Muscle of back (tissue), 3 donors: ENCODE measurements at regions not wholly inside any gene's neighbourhood (a gene's known extent, or its start where the extent isn't known, plus 50 kb on each side); places are given as distances from the start of the nearest gene placed in this dataset.
"Not testable (repeated sequence)": the region's sequence is repeated elsewhere in the genome, so short reads cannot be mapped to it uniquely, and the experiment has no call there.

Experiments
- DNase-seq, 3 donors: peaks; one replicate each; pipeline versions ENCODE4 v3.0.0 to v3.0.0-alpha.2; 2013

DNA sequence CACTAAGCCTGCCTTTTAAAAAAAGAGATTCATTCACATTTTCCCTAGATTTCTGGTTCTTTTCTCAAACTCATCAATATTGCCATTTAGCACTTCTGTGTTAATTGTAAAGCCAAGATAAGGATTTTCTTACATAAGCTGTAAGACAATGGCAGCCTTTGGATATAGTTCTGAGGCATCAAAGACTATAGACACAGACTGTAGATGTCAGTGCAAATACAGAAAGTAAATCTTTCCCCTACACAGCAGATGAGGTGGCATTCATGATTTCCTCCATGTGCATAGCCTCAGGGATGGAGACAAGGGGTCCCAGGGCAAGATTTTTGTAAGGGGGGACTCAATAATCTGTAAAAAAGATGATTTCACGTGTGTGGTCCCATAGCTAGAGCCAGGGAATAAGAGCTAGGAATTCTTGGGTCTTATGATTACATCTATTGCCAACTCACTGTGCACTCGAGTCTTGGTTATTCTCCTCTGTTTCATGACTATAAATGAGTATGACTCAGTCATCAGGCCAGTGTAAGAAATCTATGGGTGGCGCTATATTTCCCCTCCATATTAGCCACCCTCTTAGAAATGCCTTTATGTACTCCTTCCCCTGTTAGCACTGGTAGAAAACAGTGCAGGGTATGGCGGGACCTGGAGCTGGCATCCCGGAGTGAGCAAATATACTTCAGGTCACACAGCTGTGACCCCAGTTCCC, 207.5 kb downstream of the EXOC5 start:
- DNase-seq, result no peak

DNA sequence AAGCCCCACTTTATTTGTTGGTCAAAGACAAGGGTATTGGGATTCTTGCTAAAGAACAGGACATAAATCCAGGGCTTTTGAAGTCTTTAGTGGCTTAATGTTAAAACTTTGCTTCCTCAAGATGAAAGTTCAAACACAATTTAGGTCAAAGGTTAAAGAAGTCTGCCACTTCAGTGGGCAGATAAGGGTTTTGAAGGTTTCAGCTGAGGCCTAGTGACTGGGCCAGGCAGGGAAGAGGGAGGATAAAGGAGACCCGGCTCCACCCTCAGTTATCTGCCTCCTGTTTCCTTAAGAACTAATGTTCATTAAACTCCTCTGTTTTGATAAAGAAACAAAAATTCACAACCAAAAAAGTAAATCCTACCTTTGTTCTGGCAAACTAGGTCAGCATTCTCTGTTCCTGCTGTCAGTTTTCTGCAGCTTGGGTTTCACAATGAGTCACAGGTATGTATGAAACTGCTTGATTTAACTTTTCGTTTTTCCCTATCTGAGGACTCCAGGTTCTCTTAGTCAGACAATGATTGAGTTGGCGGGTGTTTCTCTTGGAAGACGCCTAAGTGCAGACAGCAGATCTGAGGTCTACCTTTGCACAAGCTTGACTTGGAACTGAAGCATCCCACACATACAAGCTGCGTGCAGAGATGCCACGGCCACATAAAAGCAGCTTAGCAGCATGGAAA, 208.3 kb downstream of the EXOC5 start:
- DNase-seq, result no peak

DNA sequence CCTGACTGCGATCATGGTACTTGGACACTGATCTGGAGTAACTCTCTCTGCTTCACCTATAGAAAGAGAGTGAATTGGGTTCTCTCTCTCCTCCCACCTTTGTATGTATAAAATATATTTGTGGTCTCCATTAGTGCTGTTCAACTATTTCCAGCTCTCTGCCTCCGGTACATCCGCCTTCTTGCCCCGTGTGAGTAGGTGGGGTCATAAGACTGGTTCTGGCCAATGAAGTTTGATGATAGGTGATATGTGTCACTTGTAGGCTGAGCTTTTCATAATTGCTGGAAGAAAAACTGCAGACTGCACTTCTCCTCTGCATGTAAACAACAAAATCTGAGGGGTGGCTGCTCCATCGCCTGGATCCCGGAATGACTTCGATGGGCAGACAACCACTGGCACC, 210.4 kb downstream of the EXOC5 start:
- no peak for DNase-seq

DNA sequence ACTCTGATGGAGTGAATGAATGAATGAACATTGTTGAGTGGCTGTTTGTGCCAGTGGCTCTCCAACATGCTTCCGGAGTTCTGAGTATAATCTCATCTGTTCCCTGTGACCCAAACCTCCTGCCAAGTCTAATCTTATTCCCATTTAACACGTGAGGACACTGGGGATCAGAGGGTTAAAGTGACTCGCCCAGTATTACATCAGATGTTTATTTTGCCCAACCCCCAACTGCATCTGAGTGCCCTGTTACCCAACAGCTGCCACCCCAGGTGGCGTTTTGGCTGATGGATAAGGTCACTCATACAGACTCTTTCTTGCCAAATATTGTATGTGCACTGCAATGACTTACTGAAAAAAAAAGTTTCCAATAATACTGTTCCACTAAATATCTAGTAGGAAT, 210.9 kb downstream of the EXOC5 start:
- peak; percentile 12 to 43 (median 41) for DNase-seq

DNA sequence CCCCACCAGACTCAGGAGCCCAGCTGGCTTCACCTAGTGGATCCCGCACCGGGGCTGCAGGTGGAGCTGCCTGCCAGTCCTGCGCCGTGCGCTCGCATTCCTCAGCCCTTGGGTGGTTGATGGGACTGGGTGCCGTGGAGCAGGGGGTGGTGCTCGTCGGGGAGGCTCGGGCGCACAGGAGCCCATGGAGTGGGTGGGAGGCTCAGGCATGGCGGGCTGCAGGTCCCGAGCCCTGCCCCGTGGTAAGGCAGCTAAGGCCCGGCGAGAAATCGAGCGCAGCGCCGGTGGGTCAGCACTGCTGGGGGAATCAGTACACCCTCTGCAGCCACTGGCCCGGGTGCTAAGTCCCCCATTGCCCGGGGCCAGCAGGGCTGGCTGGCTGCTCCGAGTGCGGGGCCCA, 212.2 kb downstream of the EXOC5 start:
- DNase-seq, result not testable (repeated sequence)

DNA sequence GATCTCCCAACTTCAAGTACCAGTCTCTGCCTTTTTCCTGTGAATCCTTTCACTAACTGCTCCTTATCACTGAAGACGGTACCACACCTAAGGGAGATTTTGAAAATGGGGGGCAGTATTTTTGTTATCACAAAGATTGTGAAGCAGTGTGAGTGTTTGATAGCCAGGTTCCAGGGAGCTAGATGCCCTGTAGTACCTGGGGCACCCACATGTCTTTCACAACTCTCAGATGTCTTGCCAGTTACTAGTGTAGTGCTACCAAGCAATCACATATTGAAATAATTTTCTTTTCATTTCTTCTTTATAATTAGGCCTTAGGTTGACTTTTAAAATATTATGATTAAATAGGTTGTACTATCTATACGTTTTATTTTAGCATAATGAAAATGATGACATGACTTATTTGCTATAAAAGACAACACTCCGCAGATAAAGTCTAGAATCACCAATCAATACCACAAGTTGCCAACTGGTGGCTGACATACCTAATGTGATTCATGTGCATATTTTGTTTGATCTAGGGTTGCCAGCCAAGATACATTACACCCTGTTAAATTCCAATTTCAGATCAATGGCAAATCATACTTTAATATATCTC, 215.9 kb downstream of the EXOC5 start:
- DNase-seq, result no peak

DNA sequence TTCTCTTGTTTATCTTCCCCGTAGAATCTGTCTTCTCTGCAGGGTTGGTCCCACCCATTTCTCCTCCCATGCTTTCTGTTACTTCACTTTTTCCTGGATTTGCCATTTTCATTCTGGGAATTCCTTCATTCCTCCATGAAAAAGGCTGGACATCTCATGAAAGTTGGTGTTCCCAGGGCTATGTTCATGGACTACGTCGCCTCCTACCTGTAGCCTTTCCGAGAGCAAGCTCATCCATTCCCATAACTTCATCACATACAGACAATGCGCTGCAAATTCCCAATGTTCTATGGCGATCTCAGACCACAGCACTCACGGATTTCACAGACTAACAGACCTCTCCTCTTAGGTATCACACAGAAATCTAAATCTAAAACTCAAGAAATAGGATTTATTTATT, 217.1 kb downstream of the EXOC5 start:
- DNase-seq, result no peak

DNA sequence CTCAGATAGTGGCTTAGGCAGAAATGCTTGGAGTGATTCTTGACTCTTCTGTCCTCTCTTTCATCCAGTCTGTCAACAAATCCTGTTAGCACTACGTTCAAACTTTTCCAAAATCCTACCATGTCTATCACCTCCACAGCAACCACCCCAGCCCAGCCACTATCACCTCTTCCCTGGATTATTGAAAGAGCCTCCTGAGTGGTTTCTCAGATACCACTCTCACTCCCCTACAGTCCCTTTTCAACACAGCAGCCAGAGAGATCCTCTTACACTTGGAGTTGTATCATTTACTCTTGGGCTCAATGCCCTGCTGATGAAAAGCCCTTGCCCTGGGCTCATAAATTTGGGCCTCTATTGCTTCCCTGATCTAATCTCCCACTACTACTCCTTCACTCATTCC, 218.9 kb downstream of the EXOC5 start:
- DNase-seq, result no peak

DNA sequence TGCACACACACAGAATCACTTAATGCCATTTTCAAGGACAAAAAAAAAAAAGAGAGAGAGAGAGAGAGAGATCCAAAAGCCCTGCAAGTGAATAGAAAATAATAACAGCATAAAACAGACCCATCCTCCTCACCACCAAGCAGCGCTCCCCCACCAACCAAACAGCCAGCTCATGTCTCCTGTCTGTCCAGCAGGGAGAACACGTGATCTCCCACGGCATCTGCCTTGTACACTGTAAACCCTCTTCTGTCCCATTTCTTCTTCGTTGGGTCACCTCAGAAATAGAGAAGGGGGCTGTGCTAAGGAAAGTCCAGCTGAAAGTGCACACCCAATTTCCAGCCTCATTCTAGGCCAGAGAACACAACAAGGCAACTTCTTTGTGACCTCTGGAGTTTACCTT, 222.5 kb downstream of the EXOC5 start:
- no peak for DNase-seq

DNA sequence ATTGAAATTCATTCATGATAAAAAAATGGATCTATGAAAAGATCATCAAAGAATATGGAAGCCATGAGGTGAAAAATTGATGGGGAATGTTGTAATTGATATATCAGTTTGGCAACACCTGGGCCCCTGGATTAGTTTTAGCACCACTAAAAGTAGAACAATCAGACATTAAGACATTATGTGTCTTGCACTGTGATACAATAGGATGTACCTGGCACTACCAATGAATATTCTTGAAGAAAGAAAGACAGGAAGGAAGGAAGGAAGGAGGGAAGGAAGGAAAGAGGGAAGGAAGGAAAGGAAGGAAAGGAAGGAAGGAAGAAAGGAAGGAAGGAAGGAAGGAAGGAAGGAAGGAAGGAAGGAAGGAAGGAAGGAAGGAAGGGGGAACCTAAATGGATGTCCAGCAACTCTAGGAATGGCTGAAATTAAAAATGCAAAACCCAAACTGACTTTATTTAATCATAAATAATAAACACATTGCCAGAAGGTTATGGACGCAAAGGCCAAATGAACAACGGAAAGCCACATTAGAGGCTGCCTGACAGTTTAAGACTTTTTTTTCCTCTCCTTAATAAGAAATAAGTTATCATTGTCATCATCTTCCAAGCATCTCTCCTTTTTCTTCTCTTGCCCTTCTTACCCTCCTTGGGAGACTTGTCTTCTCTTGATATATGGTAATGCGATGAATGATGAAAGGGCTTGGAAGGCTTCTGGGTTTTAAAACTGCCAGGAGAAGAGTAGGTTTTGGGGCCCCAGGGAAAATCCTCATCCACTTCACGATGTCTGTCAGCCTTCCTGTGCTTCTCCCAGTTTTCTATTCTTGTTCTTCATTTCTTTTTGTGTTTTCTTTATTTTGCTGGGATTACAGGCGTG, 224.4 kb downstream of the EXOC5 start:
- DNase-seq, result not testable (repeated sequence)

DNA sequence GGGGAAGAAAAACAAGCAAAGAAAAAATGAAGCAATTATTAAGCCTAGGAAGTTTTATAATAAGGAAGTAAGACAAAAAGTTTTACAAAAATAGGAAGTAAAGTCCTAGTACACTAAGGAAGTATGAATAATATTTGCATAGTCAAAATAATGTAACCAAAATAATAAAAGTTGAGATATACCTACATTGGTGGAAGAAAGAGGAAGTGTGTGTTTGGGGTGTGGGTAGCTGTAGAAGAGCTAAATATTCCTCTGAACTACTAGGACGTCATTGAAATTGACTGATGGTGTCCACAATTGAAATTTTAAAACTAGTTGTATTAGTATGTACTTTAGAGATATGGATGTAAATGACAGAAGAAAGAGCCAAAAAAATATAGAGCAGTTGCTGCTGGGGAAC, 228.4 kb upstream of the OTX2 start:
- DNase-seq, result no peak

DNA sequence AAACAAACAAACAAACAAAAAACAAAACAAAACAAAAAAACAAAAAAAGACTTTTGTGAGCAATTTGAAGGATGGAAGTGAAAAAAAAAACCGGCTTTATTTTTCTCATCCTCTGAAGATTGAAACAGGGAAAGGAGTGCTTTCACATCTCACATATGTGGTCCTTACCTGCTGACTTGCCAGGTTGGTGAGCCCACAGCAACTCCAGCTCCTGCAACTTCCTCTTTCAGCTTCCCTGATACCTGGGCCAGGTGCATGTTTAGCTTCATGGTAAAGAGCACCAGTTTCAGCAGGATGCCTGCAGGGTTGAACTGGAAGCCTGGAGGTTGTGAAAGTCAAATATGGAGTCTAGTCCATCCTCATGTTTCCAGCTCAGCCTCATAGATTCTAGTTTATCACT, 221.2 kb upstream of the OTX2 start:
- no peak for DNase-seq

DNA sequence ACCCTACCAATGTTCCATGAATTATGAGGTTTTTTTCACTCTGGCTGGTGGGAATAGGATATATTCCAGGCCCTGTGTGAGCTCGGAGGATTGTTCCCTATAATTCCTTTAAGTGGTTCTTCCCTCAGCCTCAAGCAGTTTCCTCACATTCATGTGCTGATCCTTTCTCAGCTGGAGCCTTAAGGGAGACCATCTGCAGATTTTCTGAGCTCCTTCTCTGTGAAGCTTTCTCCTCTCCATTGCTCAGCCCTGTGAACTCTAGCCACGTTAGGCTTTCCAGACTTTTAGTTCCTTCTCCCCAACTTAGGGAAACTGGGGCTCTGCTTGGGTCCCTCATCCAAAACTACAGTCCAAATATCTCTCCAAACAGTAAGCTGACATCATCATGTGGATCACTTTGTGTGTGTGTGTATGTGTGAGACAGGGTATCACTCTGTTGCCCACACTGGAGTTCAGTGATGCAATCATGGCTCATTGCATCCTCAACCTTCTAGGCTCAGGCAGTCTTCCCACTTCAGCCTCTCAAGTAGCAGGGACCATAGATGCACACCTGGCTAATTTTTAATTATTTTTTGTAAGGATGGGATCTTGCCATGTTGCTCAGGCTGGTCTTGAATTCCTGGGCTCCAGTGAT, 219.5 kb upstream of the OTX2 start:
- no peak for DNase-seq

DNA sequence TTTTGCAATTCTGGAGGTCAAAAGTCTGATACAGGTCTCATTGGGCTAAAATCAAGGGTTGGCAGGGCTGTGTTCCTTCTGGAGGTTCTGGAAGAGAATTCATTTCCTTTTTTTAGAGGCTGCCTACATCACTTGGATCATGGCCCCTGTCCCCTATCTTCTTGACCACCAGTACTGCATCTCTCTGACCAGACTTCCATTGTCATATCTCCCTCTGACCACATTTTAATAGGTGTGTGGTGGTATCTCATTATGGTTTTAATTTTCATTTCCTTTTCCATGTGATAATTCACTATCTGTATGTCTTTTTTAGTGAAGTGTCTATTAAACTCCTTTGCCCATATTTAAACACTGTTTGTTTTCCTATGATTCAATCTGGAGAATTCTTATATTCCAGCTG, 215.2 kb upstream of the OTX2 start:
- DNase-seq, result no peak

DNA sequence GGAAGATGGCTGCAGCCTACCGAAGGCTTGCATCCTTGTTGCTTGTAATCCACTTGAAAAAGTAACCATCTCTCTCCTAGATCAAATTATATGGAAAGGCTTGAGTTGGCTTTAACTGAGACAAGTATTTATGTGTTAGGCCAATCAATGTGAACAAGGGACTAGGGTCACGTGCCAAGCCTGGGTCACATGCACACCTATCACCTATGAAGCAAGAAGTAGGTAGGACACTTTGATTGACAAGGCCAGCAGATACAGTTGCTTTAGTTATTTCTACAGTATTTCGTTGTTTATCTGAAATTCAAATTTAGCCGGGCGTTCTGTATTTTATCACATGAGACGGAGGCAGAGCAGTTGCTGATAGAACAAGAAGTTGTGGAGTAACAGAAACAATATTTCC, 212.3 kb upstream of the OTX2 start:
- no peak for DNase-seq

DNA sequence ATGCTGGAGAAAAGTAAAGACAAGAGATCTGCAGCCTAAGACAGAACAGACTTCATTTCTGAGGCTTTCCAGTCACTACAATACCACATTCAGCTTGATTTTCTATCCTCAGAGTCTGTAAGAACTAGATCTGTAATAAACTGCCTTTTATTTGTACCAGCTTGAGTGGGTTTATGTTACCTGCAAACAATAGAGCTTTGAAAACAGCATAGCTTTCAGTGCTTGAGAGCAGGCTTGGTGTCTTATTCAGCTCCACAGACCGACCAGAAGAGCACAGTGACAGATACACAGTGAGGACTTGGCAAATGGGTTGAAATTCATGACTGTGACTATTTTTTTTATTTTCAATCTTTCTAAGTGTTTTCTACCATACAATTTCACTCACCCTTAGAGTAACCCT, 207.8 kb upstream of the OTX2 start:
- DNase-seq, result no peak

DNA sequence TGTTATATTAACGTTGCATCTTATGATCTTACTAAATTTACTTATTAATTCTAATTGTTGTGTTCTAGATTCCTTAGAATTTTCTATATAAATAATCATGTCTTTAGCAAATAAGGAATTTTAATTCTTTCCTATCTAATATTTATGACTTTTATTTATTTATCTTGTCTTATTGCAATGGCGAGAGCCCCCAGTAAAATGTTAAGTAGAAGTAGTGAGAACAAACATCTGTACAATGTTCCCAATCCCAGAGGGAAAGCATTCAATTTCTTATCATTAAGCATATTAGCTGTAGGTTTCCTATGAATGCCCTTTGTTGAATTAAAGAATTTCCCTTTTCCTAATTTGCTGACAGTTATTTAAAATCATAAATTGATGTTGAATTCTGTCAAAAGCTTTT, 203.7 kb upstream of the OTX2 start:
- DNase-seq, result no peak

DNA sequence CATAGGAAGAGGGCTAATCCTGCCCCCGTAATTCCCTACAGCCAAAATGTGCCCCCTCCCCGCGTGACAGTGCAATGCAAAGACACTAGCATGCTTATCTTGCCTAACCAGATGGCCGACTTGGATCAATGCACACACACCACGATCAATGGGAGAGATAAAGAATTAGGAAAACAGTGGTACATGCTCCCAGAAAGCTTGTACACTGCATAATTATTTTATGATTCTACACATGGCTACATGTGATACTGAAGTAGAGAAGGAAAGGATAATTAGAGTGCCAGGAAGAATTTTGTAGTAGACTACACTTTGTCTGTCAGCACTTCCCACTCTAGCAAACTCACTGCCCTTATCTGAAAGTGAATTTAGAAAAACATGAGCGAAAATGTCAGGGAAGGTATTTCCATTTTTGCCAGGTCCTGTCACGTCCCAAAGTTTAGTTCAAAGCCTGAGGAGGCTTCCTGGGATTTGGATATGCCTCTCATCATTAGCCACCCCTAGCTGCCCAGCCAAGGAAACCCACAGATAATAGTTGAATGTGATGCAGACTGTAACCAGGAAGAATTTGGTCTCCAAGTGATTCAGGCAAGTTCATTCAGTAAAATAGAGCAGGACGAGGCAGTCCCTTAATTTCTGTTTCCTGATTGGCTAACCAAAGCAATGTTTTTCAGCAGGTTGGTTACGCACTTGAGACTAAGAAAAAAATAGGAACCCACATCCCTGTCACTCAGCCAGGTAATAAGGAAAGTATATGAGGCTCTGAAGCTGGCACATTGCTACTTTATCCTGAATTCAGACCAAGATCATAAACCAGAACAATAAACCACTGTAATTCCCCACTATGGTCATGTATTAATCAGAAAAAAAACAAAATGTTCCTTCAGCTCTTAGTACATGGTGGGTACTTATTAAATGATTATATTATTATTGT, 199.6 kb upstream of the OTX2 start:
- no peak for DNase-seq

DNA sequence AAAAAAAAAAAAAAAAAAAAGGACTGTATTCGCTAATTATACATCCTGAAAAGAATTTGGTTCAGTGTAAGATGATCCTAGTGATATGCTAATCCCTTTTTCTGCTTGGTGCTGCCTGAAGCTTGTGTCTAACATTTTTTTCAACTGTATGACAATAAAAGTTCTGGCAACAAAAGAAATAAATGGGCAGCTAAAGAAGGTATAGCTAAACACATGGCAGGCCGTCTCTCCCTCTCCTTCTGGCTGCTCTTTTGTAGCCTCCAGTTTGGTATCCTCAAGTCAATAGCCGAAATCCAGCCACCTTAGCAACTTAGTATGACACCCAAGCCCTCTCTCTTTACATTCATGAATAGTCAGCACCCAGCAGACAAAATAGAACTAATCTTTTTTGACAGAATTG, 198.3 kb upstream of the OTX2 start:
- peak in 1 of 3 donors; percentile 7 for DNase-seq

DNA sequence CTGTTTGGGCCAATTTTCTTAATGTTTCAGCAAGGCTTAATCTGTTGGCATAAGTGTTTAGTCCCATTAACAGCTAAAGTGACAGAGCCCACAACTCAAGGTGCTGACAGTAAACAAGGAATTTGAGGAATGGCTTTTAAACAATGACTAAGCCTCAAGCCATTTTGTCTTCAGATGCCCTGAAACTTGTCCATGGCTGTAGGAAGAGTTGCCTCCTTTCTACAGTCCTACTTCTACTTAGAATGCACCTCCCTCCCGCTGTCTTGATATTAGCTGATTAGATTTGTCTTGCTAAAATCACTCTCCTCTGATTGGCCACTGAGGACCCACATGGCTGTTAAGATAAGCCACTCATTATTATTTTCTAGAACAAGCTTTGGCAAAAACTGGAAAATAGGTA, 188.4 kb upstream of the OTX2 start:
- no peak for DNase-seq
